Tongue (tissue), 1 donor: ENCODE measurements at regions not wholly inside any gene's neighbourhood (a gene's known extent, or its start where the extent isn't known, plus 50 kb on each side); places are given as distances from the start of the nearest gene placed in this dataset.

Experiments
- DNase-seq: peaks from one replicate; pipeline ENCODE4 v3.0.0-alpha.2; 2015

DNA sequence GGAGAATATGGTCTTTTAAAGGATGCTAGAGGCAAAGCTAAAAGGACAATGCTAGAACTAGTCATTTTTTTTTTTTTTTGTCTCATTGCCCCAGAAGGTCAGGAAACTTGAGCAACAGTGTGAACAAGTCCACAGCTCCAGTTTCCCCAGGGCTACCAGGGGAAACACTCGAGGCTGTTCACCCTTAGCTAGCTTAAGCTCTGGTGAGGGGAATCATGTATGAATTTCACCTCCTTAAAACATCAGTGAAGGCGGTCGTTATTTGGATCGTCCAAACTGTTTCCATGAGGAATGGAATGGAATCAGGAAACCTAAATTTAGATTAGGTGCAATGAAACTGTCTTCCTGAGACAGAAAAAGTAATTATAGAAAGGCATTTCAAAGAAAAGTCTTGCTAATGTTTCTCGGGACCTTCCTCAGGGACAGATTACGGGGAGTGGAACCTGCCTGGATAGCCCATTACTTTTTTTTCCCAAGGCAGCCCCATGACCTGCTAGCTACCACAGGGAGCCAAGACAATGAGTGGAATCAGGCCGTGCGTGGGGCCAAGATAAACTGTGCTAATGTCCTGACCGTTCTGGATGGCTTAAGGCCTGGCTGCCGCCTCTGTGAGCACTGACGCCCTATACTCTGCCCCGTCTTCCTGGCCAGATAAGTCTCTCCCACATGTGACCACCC lies 164.8 kb upstream of the SGK1 start:
- DNase-seq, result no peak

DNA sequence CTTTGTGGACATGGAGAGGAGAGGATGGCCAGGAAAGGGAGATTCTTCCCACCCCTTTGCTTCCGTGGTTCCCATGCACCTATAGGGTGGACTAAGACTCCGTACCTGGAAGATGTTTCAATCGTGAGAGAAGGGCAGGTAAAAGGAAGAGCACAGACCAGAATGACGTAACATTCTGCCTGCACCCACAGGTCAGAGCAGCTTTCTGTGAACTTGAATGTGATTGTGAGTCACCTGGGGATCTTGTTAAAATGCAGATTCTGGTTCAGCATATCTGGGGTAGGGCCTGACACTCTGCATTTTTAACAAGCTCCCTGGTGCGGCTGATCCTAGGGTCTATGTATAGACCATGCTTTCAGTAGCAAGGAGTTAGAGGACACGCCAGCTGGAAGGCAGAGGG lies 164.1 kb upstream of the SGK1 start:
- DNase-seq, result no peak

DNA sequence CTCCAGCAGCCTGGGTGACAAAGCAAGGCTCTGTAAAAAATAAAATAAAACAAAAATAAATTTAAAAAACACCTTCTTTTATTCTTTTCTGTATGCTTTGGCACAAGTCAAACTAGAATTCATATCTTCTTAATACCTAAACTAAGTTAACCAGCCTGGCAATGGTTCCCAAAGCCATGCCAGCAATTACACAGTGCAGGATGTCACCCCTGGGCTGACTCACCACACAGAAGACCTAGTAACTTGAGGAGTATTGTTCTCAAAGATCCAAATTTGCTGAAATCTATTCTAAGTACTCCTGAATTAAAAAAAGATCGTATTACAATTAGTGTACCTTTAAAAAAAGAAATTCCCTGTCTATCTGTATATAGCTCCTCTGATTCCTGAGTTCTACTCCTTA lies 162.7 kb upstream of the SGK1 start:
- no peak for DNase-seq

DNA sequence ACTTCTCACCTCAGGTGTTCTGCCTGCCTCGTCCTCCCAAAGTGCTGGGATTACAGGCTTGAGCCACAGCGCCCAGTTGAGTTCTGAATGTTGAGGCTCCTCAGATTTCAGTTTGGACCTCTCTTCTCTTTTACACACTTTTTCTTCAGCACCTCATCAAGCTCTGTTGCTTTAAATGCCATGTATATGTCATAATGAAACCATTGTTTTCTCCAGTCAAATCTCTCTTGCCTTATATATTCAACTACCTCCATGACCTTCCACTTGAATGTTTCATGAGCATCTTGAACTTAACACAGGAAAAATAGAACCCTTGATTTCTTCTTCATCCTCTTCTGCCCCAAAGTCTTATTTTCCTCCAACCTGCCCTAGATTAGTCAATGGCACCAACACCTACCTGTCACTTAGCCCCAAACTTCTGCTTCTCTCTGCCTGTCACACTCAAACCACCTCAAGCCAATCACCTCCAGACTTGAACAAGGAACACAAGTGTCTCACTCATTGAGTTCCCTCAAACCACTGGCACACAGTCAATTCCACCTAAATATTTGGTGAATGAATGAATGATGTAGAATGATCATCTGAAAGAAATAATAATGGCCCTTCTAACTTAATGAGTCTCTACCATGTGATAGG lies 161.0 kb upstream of the SGK1 start:
- DNase-seq, result no peak

DNA sequence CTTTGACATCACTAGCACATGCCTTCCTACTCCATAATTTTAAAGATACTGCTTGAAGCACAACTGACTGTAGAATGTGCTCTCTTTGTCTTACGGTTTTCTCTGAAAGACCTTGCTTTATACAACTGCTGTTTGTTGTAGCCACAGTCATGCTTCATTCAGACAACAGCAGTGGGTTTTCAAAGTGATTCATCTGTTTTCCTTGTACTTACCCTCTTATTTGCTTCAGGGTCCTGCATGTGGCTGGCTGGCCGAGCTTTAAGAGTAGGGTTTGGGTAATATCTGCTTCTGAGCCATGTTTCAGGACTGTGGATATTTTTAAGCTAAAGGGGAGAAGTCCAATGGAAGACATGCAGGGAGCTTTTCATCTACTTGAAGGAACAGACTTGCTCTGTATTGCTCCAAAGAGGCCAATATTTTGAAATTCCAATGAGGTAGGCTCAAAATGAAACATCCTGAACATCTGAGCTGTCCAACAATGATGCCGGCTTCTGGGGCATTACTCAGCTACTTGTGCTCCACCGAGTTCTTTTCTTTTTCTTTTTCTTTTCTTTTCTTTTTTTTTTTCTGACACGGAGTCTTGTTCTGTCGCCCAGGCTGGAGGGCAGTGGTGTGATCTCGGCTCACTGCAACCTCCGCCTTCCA lies 160.2 kb upstream of the SGK1 start:
- DNase-seq, result no peak

DNA sequence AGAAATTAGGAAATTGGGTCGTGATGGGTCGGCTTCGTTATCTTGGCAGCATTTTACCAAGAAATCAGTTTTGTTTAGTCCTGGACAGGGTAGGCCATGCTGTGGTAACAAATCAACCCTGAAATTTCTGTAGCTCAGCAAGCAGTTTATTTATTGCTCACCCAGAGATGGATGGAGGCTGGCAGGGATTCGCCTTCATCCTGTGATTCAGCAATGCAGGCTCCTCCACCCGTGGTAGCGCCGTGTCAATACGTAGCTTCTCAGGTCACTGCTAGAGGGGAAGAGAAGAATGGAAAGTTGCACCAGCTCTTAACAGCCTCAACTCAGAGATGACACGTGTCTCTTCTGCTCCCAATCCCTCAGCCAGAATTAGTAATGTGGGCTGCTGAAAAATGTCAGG lies 157.0 kb upstream of the SGK1 start:
- DNase-seq, result no peak

DNA sequence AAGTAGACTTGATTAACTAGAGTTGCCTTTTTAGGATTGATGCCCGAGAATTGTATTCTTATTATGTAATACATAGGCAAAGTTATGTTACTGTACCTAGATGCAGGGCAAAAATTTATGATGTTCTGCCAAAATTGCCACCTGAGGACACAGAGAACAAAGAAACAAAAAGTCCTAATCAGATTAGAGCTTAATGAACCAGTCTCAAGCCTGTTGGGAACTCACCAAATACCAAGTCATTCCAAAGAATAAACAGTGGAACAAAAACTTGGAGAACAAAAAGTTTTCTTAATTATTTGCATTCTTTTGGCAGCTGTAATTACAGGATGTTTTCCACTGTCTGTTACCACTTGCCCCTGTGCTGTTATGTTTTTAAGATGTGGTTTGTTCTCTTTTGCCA lies 154.7 kb upstream of the SGK1 start:
- no peak for DNase-seq

DNA sequence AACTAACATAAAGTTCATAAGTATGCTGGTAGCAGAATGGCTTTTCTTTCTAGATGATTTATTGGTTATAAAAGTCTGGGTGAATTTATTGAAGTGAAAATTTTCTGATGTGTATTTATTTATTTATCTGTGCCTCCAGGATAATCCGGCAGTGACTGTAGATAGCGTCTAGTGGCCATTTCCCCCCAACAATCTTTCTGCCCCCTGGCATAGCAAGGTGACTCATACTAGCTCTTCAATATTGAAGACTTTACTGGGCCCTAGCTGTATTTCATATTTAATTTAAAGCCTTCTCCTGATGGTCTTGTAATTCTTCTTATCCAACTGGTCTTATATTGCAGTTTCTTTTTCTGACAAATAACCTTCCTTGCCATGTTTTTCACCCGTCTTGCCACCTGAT lies 154.1 kb upstream of the SGK1 start:
- no peak for DNase-seq

DNA sequence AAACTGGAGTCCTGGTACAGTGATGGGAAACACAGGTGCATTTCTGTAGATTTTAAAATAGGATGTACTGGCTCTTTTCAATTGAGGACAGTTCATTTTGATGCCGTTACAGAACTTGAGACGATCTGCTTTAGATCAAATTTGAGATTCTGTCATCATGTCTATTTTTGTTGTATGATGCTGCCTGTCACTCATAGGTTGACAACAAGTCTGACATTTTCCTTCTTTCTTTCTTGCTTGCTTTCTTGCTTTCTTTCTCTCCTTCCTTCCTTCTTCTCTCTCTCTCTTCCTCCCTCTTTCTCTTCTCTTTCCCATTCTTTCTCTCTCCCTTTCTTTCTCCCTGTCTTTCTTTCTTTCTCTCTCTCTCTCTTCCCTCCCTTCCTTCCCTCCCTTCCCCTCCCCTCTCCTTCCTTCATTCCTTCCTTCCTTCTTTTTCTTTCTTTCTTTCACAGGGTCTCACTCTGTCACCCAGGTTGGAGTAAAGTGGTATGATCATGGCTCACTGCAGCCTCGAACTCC lies 152.6 kb upstream of the SGK1 start:
- no peak for DNase-seq

DNA sequence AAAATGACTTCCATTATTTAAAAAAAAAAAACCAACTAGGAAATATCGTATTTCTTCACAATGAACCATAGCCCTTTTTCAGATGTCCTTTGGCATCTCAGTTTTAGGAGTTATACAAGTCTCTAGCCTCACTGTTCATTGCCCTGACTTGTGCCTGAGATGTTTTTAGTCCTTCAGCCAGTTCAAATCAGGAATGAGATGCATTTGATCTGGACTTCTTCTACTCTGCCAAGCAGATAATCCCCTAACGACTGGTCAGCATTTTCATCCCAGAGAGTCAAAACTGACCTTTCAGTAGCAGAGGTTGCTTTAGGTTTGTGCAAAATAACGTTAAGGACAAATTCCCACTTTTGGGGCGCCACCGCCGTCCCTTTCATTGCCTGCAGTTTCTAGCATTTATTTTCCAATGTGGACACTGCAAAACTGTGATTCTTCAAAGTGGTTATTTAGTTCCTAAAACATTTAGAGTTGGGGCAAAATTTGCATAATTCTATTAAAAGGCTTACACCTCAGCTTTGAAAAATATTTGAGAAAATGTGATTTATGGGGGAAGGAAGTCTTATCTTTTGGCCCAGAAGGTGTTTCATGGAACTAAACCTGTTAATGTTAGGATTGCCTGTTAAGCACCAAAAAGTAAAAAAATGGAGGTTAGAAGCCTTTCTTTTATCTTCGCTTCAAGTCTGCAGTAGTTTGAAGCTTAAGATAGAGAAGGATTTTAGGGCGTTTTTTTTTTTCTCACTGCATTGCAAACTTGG lies 152.0 kb upstream of the SGK1 start:
- DNase-seq, result no peak

DNA sequence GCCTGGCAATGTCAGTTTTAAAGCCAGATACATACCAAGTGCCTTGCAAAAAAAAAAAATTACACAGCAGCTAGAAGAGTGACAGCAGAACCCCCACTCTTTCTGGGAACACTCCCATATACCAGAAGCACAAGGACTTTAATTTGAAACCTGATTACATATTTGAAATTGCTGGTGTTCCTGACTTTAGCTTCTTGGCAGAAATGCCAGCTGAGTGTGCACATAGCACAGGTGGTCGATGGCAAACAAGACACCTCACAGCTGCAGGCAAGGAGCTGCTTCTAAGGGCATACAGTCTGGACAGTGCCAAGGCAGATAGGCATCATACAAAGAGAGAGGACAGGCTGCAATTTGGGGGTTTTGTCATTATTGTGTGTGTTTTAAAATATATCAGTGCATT lies 150.7 kb upstream of the SGK1 start:
- DNase-seq, result peak; percentile 73

DNA sequence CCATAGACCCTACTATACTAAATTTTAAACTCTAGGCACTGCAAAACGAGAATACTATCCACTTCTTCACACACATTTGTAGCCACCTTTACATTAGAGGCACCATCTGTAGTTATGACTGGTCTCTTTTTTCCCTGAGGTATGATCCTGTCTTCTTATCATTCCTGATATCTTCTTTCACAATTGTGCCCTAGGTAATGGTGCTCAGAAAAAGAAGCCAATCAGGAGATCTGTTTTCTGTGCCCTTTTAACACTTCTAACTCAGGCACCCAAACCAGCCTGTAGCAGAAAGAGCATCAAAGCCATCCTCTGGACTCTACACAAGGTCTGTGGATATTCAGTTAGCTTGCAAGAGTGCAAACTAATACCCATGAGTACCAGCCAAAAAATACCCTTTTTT lies 149.7 kb upstream of the SGK1 start:
- no peak for DNase-seq

DNA sequence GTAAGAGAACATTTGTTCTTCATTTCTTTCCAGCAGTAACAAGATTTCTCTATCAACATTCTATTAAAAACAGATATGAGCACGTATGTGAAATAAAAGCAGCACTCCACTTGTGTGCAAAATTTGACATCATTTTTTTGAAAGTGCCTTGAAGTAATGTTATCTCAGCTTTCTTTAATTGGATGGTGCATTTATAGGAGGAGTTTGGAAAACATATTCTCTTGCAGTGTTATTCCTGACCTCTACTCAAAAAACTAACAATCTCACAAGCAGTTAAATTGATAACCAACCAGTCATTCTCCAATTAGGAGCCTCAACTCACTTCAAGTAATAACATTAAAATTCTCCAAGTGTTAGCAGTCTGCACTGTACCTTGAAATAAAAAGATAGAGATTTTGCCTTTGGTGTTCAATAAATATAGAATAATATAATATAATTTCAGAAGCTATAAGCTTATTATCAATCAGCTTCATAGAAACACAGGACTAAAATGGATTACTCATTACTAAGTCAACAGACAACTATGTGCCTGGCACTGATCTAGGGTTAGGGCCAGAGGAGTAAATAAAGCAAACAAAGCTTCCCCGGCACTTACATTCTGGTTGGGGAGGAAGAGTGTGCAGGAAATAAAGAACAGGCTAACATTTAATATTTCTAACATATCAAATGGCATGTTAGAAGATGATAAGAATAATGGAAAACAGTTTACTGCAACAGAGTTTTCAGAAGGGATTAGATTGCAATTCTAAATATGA lies 149.0 kb upstream of the SGK1 start:
- DNase-seq, result no peak

DNA sequence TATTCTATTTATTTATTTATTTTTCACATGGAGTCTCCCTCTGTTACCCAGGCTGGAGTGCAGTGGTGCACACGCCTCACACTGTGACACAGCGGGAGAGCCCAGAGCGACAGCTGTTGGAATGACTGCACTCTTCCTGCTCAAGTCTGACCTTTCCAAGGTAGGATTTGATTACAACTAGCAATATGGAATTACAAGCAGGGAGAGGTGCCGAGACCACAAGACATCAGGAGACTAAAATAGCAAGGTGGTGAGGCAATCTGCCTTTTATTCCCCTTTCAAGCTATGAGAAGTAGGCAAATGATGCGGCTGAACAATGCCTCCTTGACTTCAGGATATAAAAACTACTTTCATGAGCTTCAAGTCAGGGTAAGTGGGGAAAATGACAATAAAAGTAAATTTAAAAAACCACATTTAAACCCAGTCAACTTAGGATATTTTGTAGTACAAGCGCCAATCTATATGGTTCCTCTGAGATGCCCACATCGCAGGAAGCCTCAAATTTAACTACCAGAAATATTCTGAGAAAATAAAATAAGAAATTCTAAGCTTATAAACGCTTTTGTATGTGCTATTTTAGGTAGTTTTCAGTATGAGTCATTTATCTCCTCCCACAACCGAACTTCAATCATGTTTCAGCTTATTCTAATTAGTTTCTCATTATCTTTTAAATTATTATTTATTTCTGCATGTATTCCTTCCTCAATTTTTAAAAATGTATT lies 146.9 kb upstream of the SGK1 start:
- DNase-seq, result peak; percentile 76

DNA sequence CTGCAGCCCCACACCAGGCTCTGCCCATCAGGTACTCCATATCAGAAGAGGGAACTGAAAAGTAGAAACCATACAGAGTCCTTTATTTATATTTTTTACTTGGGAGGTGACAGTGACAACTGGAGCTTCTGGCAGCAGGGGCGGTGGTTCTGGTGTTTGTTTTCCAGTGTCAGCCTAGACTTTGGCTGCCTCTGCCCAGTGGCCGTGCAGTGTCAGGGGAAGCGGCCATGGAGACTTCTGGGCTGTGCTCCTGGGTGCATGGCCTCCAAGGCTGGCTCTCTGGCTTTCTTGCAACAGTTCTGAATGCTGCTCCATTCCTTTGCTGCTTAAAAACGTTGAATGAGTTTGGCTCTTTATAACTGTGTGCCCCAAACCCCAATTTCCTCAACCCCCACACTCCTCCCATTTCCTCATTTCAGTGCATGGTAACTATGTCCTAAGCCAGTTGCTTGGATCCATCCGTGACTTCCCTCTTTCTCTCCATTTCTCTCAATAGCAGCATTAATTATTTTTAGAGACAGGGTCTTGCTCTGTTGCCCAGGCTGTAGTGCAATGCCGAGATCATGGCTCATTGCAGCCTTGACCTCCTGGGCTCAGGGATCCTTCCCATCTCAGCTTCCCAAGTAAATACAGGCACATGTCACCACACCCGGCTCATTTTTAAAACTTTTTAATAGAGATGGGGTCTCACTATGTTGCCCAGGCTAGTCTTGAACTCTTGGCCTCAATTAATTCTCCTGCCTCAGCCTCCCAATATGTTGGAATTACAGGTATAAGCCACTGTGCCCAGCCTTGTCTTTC lies 141.1 kb upstream of the SGK1 start:
- DNase-seq, result no peak

DNA sequence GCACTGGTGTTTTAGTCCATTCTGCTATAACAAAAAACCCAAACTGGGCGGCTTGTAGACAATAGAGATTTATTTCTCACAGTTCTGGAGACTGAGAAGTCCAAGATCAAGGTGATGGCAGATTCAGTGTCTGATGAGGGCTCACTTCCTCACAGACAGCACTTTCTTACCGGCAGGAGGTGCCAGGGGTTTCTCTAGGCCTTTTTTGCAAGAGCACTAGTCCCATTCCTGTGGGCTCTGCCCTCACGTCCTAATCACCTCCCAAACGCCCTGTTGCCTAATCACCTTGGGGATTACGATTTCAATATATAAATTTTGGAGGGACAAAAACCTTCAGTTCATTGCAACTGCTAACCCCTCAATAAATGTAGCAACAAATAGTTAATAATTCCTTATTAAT lies 140.0 kb upstream of the SGK1 start:
- DNase-seq, result no peak

DNA sequence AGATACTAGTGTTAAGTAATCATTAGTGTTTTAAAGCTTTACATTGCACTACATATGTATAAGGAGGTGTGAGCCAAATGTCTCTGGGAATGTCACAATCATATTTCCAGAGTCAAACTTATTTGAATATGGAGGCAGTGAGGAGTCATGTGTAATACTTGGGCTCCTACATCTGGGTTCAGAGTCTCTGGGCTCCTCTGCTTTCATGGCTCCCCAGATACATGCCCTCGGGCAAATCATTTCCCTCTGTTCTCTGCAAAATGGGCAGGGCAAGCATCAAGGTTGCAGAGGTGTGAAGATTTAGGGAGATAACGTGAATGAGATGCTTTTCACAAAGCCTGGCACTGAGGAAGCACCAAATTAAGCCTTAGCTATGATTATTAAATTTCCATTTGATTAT lies 138.3 kb upstream of the SGK1 start:
- DNase-seq, result no peak

DNA sequence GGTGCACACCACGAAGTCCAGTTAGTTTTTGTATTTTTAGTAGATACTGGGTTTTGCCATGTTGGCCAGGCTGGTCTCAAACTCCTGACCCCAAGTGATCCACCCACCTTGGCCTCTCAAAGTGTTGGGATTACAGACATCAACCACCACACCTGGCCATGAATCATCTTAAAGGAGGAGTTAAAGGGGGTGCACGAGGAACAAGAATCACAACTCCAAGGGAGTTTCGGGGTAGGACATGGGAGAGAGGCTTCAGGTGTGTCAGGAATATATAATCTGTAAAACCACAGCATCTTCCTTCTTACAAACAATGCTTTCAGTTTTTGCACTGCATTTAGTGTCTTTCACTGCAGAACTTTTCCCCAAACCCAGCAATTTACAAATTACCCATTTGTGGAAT lies 137.4 kb upstream of the SGK1 start:
- no peak for DNase-seq

DNA sequence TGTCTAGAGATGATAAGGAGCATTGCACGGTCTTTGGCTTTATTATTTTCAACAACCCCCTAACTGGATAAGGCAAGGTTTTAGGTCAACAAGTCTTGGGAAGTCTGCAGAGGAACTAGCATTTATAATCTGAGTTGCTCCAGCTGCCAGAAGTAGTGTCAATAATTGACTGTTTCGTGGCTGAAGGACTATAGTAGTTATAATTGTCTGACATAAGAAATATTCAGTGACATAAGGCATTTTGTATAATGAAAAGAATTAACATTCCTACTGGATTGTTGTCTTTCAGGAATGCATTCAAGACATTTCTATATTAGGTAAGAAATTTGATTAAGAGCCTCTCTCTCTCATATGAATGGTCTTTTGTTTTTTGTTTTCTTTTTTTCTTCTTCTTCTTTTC lies 136.9 kb upstream of the SGK1 start:
- no peak for DNase-seq

DNA sequence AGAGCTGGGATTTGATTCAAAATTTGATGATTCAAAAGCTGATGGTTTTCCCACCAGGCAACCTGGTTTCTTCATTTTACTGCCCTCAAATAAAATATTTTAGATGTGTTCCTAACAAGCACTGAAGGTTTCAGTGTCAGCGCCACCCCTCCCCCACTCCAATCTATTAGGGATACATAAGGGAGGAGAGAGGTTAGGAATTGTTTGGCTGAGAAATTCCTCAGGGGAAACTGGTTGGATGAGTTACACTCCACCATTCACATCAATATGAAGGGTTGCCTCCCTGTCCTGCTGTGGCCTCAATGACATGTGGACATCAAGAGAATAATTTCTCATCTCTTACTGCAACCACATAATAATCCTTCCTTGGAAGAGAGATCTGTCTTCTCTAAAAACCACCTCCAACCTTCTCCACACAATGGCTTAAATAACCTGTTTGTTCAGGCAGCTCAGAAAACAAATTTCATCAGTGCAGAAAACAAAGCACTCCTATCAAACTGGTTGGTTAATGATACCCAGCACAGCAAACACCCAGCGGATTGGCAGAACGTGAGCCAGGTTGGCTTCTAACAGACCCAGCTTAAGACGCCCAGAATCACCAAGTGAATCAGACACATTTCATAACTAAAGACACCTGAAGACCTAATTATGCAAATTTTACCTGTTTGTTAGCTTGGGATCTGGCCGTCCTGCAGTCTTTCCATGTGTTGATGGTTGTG lies 136.0 kb upstream of the SGK1 start:
- no peak for DNase-seq
